HEK293 (cell line): ENCODE measurements at regions not wholly inside any gene's neighbourhood (a gene's known extent, or its start where the extent isn't known, plus 50 kb on each side); places are given as distances from the start of the nearest gene placed in this dataset.

Experiments used
- AEBP2 ChIP-seq: fragments of 450-650 bp; formaldehyde crosslinking; IDR thresholded peaks from 2 replicates; pipeline ENCODE4 v1.5.1; 2016; ENCODE audit warnings: missing biosample characterization, missing genetic modification characterization, borderline replicate concordance
- GLI4 ChIP-seq: fragments of 450-650 bp; formaldehyde crosslinking; IDR thresholded peaks from 2 replicates; pipeline ENCODE4 v1.5.1; 2016; ENCODE audit warnings: missing biosample characterization, missing genetic modification characterization
- KLF16 ChIP-seq: fragments of 450-650 bp; formaldehyde crosslinking; IDR thresholded peaks from 2 replicates; pipeline ENCODE4 v1.5.1; 2017; ENCODE audit warnings: missing biosample characterization, missing genetic modification characterization
- KLF17 ChIP-seq: fragments of 450-650 bp; formaldehyde crosslinking; IDR thresholded peaks from 2 replicates; pipeline ENCODE4 v1.5.1; 2016; ENCODE audit warnings: missing biosample characterization, missing genetic modification characterization
- RBAK ChIP-seq: fragments of 450-650 bp; formaldehyde crosslinking; IDR thresholded peaks from 2 replicates; pipeline ENCODE4 v1.5.1; 2016; ENCODE audit warnings: missing biosample characterization, missing genetic modification characterization
- SALL2 ChIP-seq: fragments of 450-650 bp; formaldehyde crosslinking; IDR thresholded peaks from 2 replicates; pipeline ENCODE4 v1.5.0; 2017; ENCODE audit warnings: missing biosample characterization, mild to moderate bottlenecking, missing genetic modification characterization, borderline replicate concordance
- SCRT1 ChIP-seq: fragments of 450-650 bp; formaldehyde crosslinking; IDR thresholded peaks from 2 replicates; pipeline ENCODE4 v1.5.1; 2016; ENCODE audit warnings: missing biosample characterization, missing genetic modification characterization, borderline replicate concordance
- SCRT2 ChIP-seq: fragments of 450-650 bp; formaldehyde crosslinking; IDR thresholded peaks from 2 replicates; pipeline ENCODE4 v1.5.1; 2016; ENCODE audit warnings: missing biosample characterization, missing genetic modification characterization
- ZBTB26 ChIP-seq: fragments of 450-650 bp; formaldehyde crosslinking; optimal IDR thresholded peaks from 2 replicates; pipeline ENCODE3; 2016; ENCODE audit warnings: missing biosample characterization, mild to moderate bottlenecking, missing genetic modification characterization
- ZBTB49 ChIP-seq: fragments of 450-650 bp; formaldehyde crosslinking; IDR thresholded peaks from 2 replicates; pipeline ENCODE4 v1.5.1; 2016; ENCODE audit warnings: missing biosample characterization, missing genetic modification characterization, low read depth
- ZEB2 ChIP-seq: fragments of 450-650 bp; formaldehyde crosslinking; IDR thresholded peaks from 2 replicates; pipeline ENCODE4 v1.5.1; 2016; ENCODE audit warnings: missing biosample characterization, missing genetic modification characterization
- ZFP3 ChIP-seq: fragments of 450-650 bp; formaldehyde crosslinking; IDR thresholded peaks from 2 replicates; pipeline ENCODE4 v1.5.1; 2016; ENCODE audit warnings: low read depth, missing biosample characterization, missing genetic modification characterization
- ZFP37 ChIP-seq: fragments of 450-650 bp; formaldehyde crosslinking; IDR thresholded peaks from 2 replicates; pipeline ENCODE4 v1.5.1; 2016; ENCODE audit warnings: missing biosample characterization, missing genetic modification characterization
- ZNF132 ChIP-seq: fragments of 450-650 bp; formaldehyde crosslinking; IDR thresholded peaks from 2 replicates; pipeline ENCODE4 v1.5.1; 2017; ENCODE audit warnings: missing biosample characterization, missing genetic modification characterization, borderline replicate concordance
- ZNF138 ChIP-seq: fragments of 450-650 bp; formaldehyde crosslinking; IDR thresholded peaks from 2 replicates; pipeline ENCODE4 v1.5.1; 2016; ENCODE audit warnings: missing biosample characterization, missing genetic modification characterization, borderline replicate concordance
- ZNF184 ChIP-seq: fragments of 450-650 bp; IDR thresholded peaks from 2 replicates; pipeline ENCODE4 v1.5.1; 2018; ENCODE audit warnings: missing biosample characterization, mild to moderate bottlenecking, missing genetic modification characterization
- ZNF2 ChIP-seq: fragments of 450-650 bp; formaldehyde crosslinking; IDR thresholded peaks from 2 replicates; pipeline ENCODE4 v1.5.1; 2016; ENCODE audit warnings: missing biosample characterization, missing genetic modification characterization
- ZNF202 ChIP-seq: fragments of 450-650 bp; formaldehyde crosslinking; IDR thresholded peaks from 2 replicates; pipeline ENCODE4 v1.5.1; 2016; ENCODE audit warnings: missing biosample characterization, missing genetic modification characterization, borderline replicate concordance
- ZNF223 ChIP-seq: fragments of 450-650 bp; formaldehyde crosslinking; IDR thresholded peaks from 2 replicates; pipeline ENCODE4 v1.5.1; 2016; ENCODE audit warnings: missing biosample characterization, missing genetic modification characterization
- ZNF248 ChIP-seq: fragments of 450-650 bp; formaldehyde crosslinking; IDR thresholded peaks from 2 replicates; pipeline ENCODE4 v1.5.1; 2017; ENCODE audit warnings: missing biosample characterization, missing genetic modification characterization
- ZNF274 ChIP-seq, 2 experiments: fragments of 200-500 bp in 1 of 2; fragments of 450-650 bp in 1 of 2; sonication (Bioruptor generic) in 1 of 2; formaldehyde crosslinking in 1 of 2; IDR thresholded peaks; 2 replicates each; pipeline versions ENCODE4 v1.5.1 to v1.6.1; 2014 to 2016; ENCODE audit warnings: borderline replicate concordance in 1 of 2, inconsistent platforms in 1 of 2, low read length in 1 of 2, missing biosample characterization in 1 of 2, missing genetic modification characterization in 1 of 2
- ZNF350 ChIP-seq: fragments of 450-650 bp; formaldehyde crosslinking; IDR thresholded peaks from 2 replicates; pipeline ENCODE4 v1.5.0; 2017; ENCODE audit warnings: missing biosample characterization, mild to moderate bottlenecking, missing genetic modification characterization
- ZNF37A ChIP-seq: fragments of 450-650 bp; IDR thresholded peaks from 2 replicates; pipeline ENCODE4 v1.5.1; 2018; ENCODE audit warnings: missing biosample characterization, missing genetic modification characterization
- ZNF473 ChIP-seq: fragments of 450-650 bp; formaldehyde crosslinking; IDR thresholded peaks from 2 replicates; pipeline ENCODE4 v1.5.1; 2017; ENCODE audit warnings: missing biosample characterization, missing genetic modification characterization
- ZNF529 ChIP-seq: fragments of 450-650 bp; formaldehyde crosslinking; IDR thresholded peaks from 2 replicates; pipeline ENCODE4 v1.5.1; 2017; ENCODE audit warnings: missing genetic modification characterization, missing biosample characterization; ENCODE audit not compliant: insufficient replicate concordance
- ZNF621 ChIP-seq: fragments of 450-650 bp; formaldehyde crosslinking; IDR thresholded peaks from 2 replicates; pipeline ENCODE4 v1.5.1; 2017; ENCODE audit warnings: missing biosample characterization, missing genetic modification characterization
- ZNF639 ChIP-seq: fragments of 450-650 bp; formaldehyde crosslinking; IDR thresholded peaks from 2 replicates; pipeline ENCODE4 v1.5.1; 2016; ENCODE audit warnings: missing biosample characterization, missing genetic modification characterization
- ZNF701 ChIP-seq: fragments of 450-650 bp; formaldehyde crosslinking; IDR thresholded peaks from 2 replicates; pipeline ENCODE4 v1.5.1; 2016; ENCODE audit warnings: missing biosample characterization, missing genetic modification characterization
- ZNF707 ChIP-seq: fragments of 450-650 bp; formaldehyde crosslinking; IDR thresholded peaks from 2 replicates; pipeline ENCODE4 v1.5.1; 2016; ENCODE audit warnings: missing biosample characterization, missing genetic modification characterization
- ZNF777 ChIP-seq: fragments of 450-650 bp; formaldehyde crosslinking; IDR thresholded peaks from 2 replicates; pipeline ENCODE4 v1.5.1; 2017; ENCODE audit warnings: missing biosample characterization, missing genetic modification characterization, borderline replicate concordance
- ZNF785 ChIP-seq: fragments of 450-650 bp; formaldehyde crosslinking; IDR thresholded peaks from 2 replicates; pipeline ENCODE4 v1.5.1; 2016; ENCODE audit warnings: missing biosample characterization, missing genetic modification characterization
- TF ChIP-seq, protein P1 (sequence below): fragments of 450-650 bp; formaldehyde crosslinking; IDR thresholded peaks from 2 replicates; pipeline ENCODE4 v1.5.1; 2016; ENCODE audit warnings: missing biosample characterization, missing genetic modification characterization

GRCh38 chr2:173590276-173590861 is 235.7 kb downstream of the CDCA7 start (continued):
- TF ChIP-seq AEBP2 (tag by site-specific recombination) = no peak
- TF ChIP-seq ZNF202 (tag by site-specific recombination) = no peak
- TF ChIP-seq, protein P1, sequence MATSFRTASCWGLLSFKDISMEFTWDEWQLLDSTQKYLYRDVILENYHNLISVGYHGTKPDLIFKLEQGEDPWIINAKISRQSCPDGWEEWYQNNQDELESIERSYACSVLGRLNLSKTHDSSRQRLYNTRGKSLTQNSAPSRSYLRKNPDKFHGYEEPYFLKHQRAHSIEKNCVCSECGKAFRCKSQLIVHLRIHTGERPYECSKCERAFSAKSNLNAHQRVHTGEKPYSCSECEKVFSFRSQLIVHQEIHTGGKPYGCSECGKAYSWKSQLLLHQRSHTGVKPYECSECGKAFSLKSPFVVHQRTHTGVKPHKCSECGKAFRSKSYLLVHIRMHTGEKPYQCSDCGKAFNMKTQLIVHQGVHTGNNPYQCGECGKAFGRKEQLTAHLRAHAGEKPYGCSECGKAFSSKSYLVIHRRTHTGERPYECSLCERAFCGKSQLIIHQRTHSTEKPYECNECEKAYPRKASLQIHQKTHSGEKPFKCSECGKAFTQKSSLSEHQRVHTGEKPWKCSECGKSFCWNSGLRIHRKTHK (tag by site-specific recombination) = no peak
- TF ChIP-seq ZFP3 (tag by site-specific recombination) = no peak
- no peak for TF ChIP-seq ZBTB26 (tag by site-specific recombination)
- no peak for TF ChIP-seq ZNF132 (tag by site-specific recombination)
- TF ChIP-seq ZNF350 (tag by site-specific recombination) = 0 out of 2 replicates have a peak, but pooled peaks have one; percentile 27
- TF ChIP-seq ZNF701 (tag by site-specific recombination) = no peak
- TF ChIP-seq ZNF274 (IDR thresholded peaks at IDR 0.05; ENCODE audit: low read length) = no peak
- no peak for TF ChIP-seq ZNF274 (tag by site-specific recombination; IDR thresholded peaks at IDR 0.05; ENCODE audit: borderline replicate concordance)
- TF ChIP-seq SCRT2 (tag by site-specific recombination) = no peak
- TF ChIP-seq RBAK (tag by site-specific recombination) = no peak
- TF ChIP-seq ZNF37A (tag by site-specific recombination) = no peak
- no peak for TF ChIP-seq ZNF707 (tag by site-specific recombination)
- no peak for TF ChIP-seq ZNF639 (tag by site-specific recombination)
- TF ChIP-seq ZEB2 (tag by site-specific recombination) = no peak
- TF ChIP-seq ZNF138 (tag by site-specific recombination) = no peak
- TF ChIP-seq ZNF248 (tag by site-specific recombination) = no peak
- no peak for TF ChIP-seq ZNF223 (tag by site-specific recombination)
- TF ChIP-seq SALL2 (tag by site-specific recombination) = no peak
- TF ChIP-seq ZBTB49 (tag by site-specific recombination) = no peak
- no peak for TF ChIP-seq ZNF621 (tag by site-specific recombination)
- no peak for TF ChIP-seq ZNF777 (tag by site-specific recombination)
- 0 out of 2 replicates have a peak, but pooled peaks have one; percentile 30 for TF ChIP-seq ZFP37 (tag by site-specific recombination)
- no peak for TF ChIP-seq ZNF529 (tag by site-specific recombination)
- no peak for TF ChIP-seq ZNF184
- no peak for TF ChIP-seq GLI4 (tag by site-specific recombination)
- TF ChIP-seq KLF17 (tag by site-specific recombination) = no peak
- TF ChIP-seq ZNF473 (tag by site-specific recombination) = no peak
- TF ChIP-seq KLF16 (tag by site-specific recombination) = no peak
- TF ChIP-seq ZNF785 (tag by site-specific recombination) = no peak
- no peak for TF ChIP-seq SCRT1 (tag by site-specific recombination)
- no peak for TF ChIP-seq ZNF2 (tag by site-specific recombination)
